Heart left ventricle (tissue), 16 donors: ENCODE measurements at regions not wholly inside any gene's neighbourhood (a gene's known extent, or its start where the extent isn't known, plus 50 kb on each side); places are given as distances from the start of the nearest gene placed in this dataset.

ENCODE experiments used
- ATAC-seq, 4 donors: fragments of 200-7000 bp; cut with Tn5 transposase; one replicate each; pipeline ENCODE4 v1.9.1; 2020 to 2022; ENCODE audit warnings: moderate library complexity in 4 of 4, mild to moderate bottlenecking in 3 of 4, moderate number of reproducible peaks in 1 of 4
- DNase-seq, 5 donors: peaks; one replicate each; pipeline ENCODE4 v3.0.0-alpha.2; 2020
- H3K27ac ChIP-seq, 12 donors: fragments of 200-600 bp; sonication (generic) in 4 of 12; one replicate each; pipeline versions ENCODE4 v1.5.0 to v1.8.0; 2016 to 2022; ENCODE audit warnings: mild to moderate bottlenecking in 2 of 12
- H3K27me3 ChIP-seq, 9 donors: fragments of 200-600 bp; sonication (generic) in 2 of 9; one replicate each; pipeline versions ENCODE4 v1.5.1 to v1.8.0; 2016 to 2022; ENCODE audit warnings: mild to moderate bottlenecking in 3 of 9
- H3K36me3 ChIP-seq, 9 donors: fragments of 200-600 bp; sonication (generic) in 2 of 9; one replicate each; pipeline versions ENCODE4 v1.5.0 to v1.8.0; 2018 to 2022; ENCODE audit warnings: mild to moderate bottlenecking in 2 of 9
- H3K4me1 ChIP-seq, 12 donors: fragments of 200-600 bp; sonication (generic) in 4 of 12; one replicate each; pipeline versions ENCODE4 v1.5.0 to v1.8.0; 2016 to 2022; ENCODE audit warnings: mild to moderate bottlenecking in 3 of 12
- H3K4me3 ChIP-seq, 12 donors: fragments of 200-600 bp; sonication (generic) in 4 of 12; one replicate each; pipeline versions ENCODE4 v1.5.0 to v1.8.0; 2017 to 2022; ENCODE audit warnings: mild to moderate bottlenecking in 9 of 12, moderate library complexity in 4 of 12
- H3K9me3 ChIP-seq, 12 donors: fragments of 200-600 bp; sonication (generic) in 4 of 12; one replicate each; pipeline versions ENCODE4 v1.5.0 to v1.8.0; 2016 to 2022; ENCODE audit warnings: mild to moderate bottlenecking in 1 of 12
- POLR2A ChIP-seq, 2 donors: fragments of 450-650 bp; IDR thresholded peaks; one replicate each; pipeline ENCODE4 v1.6.1; 2017; ENCODE audit warnings: antibody characterized with exemption in 2 of 2, mild to moderate bottlenecking in 2 of 2, moderate library complexity in 2 of 2
- WGBS, 4 donors: extraction: QIAGEN DNeasy Blood & Tissue Kit in 2 of 4; methylation state at CpG; one replicate each; pipeline versions ENCODE4 v1.1.5 to v1.1.7; 2013 to 2018; 5-methylcytosine and 5-hydroxymethylcytosine counted together
- intact Hi-C, 10 donors: fragments of 100-400 bp; cut with DNase I; formaldehyde crosslinking; loops; one replicate each; pipeline versions ENCODE4 v1.11.1 to v1.14.2; 2022
- TF ChIP-seq, protein P1 (sequence below), 12 donors: fragments of 200-600 bp; sonication (generic) in 4 of 12; IDR thresholded peaks; one replicate each; pipeline versions ENCODE4 v1.5.0 to v1.8.0; 2018 to 2022; ENCODE audit warnings: antibody characterized with exemption in 12 of 12, mild to moderate bottlenecking in 5 of 12
- donor health status: ischemic (EF 13 %, LVEDD 7.1; RV severe dilation, severe dysfunction).
- donor health status: healthy with polysubstance abuse.
- donor health status: DM: no; HTN: yes; CAD: no.
- donor health status: DM: no; HTN: no; CAD: no.
- donor health status: ischemic (EF 25% LVEDD 6.9; RV normal size, moderate dysfunction).
- donor health status: ischemic (EF 25% LVEDD 5.7; RV mildly dilated, moderate dysfunction).
- donor health status: healthy.
- donor health status: DM: yes; HTN: yes; CAD: no.
- donor health status: ischemic (EF 35%, LVEDD 5.7; RV mildly dilated, moderate dysfunction).
- donor health status: nonischemic (EF 11% LVEDD 7.7; RV severe dilation, severe dysfunction).
- donor health status: DM: yes; HTN: yes; CAD: no.
- donor health status: PGD.
- donor health status: ischemic (EF 29% LVEDD 5.4; RV normal size, mild dysfunction).
- donor health status: nonischemic (EF 23%, LVEDD 6.1; RV moderate dilation, normal function).

DNA sequence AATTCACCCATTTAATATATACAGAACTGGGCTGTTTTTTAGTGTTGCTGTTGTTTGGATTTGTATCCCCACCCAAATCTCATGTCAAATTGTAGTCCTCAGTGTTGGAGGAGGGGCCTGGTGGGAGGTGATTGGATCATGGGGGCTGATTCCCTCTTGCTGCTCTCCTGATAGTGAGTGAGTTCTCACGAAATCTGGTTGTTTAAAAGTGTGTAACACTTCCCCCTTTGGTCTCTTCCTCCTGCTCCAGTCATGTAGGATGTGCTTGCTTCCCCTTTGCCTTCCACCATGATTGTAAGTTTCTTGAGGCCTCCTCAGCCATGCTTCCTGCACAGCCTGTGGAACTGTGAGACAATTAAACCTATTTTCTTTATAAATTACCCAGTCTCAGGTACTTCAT, 141.6 kb upstream of the AADAT start:
- Histone ChIP-seq H3K4me1 (no peaks in the 10 kb centered on the region), H3K4me3 (no peak overlapping the region), H3K36me3 (no peaks in the 10 kb centered on the region), H3K27ac (no peak overlapping the region), H3K27me3 (no peaks in the 10 kb centered on the region), H3K9me3 (no peaks in the 10 kb centered on the region)
- no peak for DNase-seq
- ATAC-seq, result no peak
- intact Hi-C loops, result no loop called here
- WGBS, 4 donors, result 11 to 40% (median 20%) methylated on average over 1 of the region's 1 CpG
- TF ChIP-seq POLR2A (IDR thresholded peaks at IDR 0.05), result no peak
- TF ChIP-seq, protein P1, sequence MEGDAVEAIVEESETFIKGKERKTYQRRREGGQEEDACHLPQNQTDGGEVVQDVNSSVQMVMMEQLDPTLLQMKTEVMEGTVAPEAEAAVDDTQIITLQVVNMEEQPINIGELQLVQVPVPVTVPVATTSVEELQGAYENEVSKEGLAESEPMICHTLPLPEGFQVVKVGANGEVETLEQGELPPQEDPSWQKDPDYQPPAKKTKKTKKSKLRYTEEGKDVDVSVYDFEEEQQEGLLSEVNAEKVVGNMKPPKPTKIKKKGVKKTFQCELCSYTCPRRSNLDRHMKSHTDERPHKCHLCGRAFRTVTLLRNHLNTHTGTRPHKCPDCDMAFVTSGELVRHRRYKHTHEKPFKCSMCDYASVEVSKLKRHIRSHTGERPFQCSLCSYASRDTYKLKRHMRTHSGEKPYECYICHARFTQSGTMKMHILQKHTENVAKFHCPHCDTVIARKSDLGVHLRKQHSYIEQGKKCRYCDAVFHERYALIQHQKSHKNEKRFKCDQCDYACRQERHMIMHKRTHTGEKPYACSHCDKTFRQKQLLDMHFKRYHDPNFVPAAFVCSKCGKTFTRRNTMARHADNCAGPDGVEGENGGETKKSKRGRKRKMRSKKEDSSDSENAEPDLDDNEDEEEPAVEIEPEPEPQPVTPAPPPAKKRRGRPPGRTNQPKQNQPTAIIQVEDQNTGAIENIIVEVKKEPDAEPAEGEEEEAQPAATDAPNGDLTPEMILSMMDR (IDR thresholded peaks at IDR 0.05), result no peak

DNA sequence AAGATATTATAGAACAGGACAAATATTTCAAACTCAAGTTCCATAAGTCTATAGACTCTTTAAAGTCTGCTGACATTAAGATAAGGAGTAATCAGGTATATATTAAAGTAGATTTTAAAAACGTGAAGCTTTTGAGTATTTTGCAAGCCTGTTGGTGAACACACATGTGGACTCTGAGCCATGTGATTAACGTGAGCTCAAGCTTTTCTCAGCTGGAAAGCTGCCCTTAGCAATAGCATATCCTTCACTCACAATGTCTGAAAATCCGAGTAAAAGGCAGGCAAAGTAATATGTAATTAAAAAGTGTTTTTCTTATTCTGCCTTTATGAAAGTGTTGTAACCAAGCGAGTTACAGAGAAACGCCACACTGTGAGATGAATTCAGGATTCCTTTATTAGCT, 140.5 kb upstream of the AADAT start:
- WGBS, 4 donors, result 62 to 77% (median 72%) methylated on average over 5 of the region's 5 CpGs
- no peak overlapping the region for H3K27ac ChIP-seq

DNA sequence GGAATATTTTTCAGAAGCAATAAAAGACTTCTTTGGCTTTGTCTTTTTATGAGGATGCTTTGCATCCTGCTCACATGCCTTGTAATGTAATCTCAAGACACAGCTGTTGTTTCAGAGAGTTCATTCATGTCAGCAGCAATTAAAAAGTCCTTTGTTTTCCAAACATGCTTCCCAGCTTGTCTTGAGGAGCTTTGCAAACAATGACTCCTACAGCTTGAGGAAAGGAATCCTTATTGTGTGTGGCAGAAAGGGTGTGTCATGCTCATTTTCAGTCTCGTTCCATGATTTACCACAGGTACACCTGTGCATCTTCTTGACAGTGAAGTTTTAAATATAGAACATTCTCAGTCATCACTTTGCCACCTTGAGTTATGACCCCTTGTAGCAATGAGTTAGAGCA, 139.2 kb upstream of the AADAT start:
- no peak overlapping the region for H3K4me3 ChIP-seq
- DNase-seq (no peak), ATAC-seq (no peak)
- no peaks in the 10 kb centered on the region for H3K27me3 ChIP-seq
- H3K4me1 ChIP-seq, result no peaks in the 10 kb centered on the region
- H3K27ac ChIP-seq, result no peak overlapping the region
- 36 to 63% (median 44%) methylated on average over 1 of the region's 1 CpG for WGBS, 4 donors
- TF ChIP-seq POLR2A (IDR thresholded peaks at IDR 0.05), result no peak
- TF ChIP-seq, protein P1 (IDR thresholded peaks at IDR 0.05), result no peak
- no peaks in the 10 kb centered on the region for H3K36me3 ChIP-seq
- intact Hi-C loops, result no loop called here
- no peaks in the 10 kb centered on the region for H3K9me3 ChIP-seq

More for the DNA sequence above, 140.5 kb upstream of the AADAT start:
- Histone ChIP-seq H3K4me3 (no peak overlapping the region), H3K4me1 (no peaks in the 10 kb centered on the region), H3K9me3 (no peaks in the 10 kb centered on the region), H3K36me3 (no peaks in the 10 kb centered on the region), H3K27me3 (no peaks in the 10 kb centered on the region)
- DNase-seq (no peak), ATAC-seq (no peak)
- intact Hi-C loops, result no loop called here
- TF ChIP-seq, protein P1 (IDR thresholded peaks at IDR 0.05), result no peak
- no peak for TF ChIP-seq POLR2A (IDR thresholded peaks at IDR 0.05)

DNA sequence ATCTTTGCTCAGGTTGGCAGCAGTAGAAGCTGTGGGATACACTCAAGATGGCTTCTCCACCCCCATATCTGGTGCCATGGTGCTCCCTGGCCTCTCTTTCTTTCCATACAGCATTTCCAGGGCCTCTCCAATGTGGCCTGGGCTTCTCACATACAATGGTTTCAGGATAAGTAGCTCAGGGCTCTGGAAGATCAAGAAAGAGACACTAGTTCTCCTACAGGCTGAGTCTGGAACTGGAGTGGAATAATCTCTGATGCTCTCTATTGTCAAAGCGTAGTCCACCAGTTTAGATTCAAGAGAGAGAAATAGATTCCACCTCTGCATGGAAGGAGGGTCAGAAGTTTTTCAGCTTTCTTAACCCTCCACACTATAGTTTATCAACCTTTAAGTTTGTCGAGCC, 138.2 kb upstream of the AADAT start:
- no peak for TF ChIP-seq POLR2A (IDR thresholded peaks at IDR 0.05)
- TF ChIP-seq, protein P1 (IDR thresholded peaks at IDR 0.05), result no peak
- intact Hi-C loops, result no loop called here
- Histone ChIP-seq H3K36me3 (no peaks in the 10 kb centered on the region), H3K27me3 (no peaks in the 10 kb centered on the region), H3K4me1 (no peaks in the 10 kb centered on the region), H3K9me3 (no peaks in the 10 kb centered on the region), H3K4me3 (no peak overlapping the region), H3K27ac (no peak overlapping the region)
- DNase-seq (no peak), ATAC-seq (no peak)
- 89 to 92% (median 89%) methylated on average over 2 of the region's 2 CpGs for WGBS, 4 donors
